Uterus (tissue), 3 donors: ENCODE measurements at regions not wholly inside any gene's neighbourhood (a gene's known extent, or its start where the extent isn't known, plus 50 kb on each side); places are given as distances from the start of the nearest gene placed in this dataset.

Source experiments
- DNase-seq, 2 donors: peaks; one replicate each; pipeline ENCODE4 v3.0.0-alpha.2; 2019 to 2020
- H3K27ac ChIP-seq, 2 donors: fragments of 200-600 bp; sonication (generic); 1 replicate in 1 of 2; 2 replicates in 1 of 2; pipeline ENCODE4 v1.5.1; 2016 to 2018
- H3K27me3 ChIP-seq, 2 donors: fragments of 200-600 bp; sonication (generic); one replicate each; pipeline ENCODE4 v1.5.1; 2018 to 2019; ENCODE audit warnings: control low read depth in 1 of 2
- H3K36me3 ChIP-seq, 2 donors: fragments of 200-600 bp; sonication (generic); one replicate each; pipeline ENCODE4 v1.5.1; 2019; ENCODE audit warnings: control low read depth in 1 of 2
- H3K4me1 ChIP-seq, 2 donors: fragments of 200-600 bp; sonication (generic); one replicate each; pipeline ENCODE4 v1.5.1; 2018 to 2019; ENCODE audit warnings: control low read depth in 1 of 2
- H3K4me3 ChIP-seq, 2 donors: fragments of 200-600 bp; sonication (generic); 1 replicate in 1 of 2; 2 replicates in 1 of 2; pipeline ENCODE4 v1.5.1; 2018 to 2019; ENCODE audit warnings: mild to moderate bottlenecking in 1 of 2
- H3K9me3 ChIP-seq, 2 donors: fragments of 200-600 bp; sonication (generic); one replicate each; pipeline ENCODE4 v1.5.1; 2019; ENCODE audit warnings: control low read depth in 1 of 2
- CTCF ChIP-seq, 4 experiments: fragments of 200-600 bp in 2 of 4; fragments of 450-650 bp in 2 of 4; sonication (generic) in 2 of 4; IDR thresholded peaks; one replicate each; pipeline ENCODE4 v1.5.1; 2016 to 2019; ENCODE audit warnings: antibody characterized with exemption in 4 of 4, mild to moderate bottlenecking in 2 of 4, moderate library complexity in 1 of 4
- POLR2A ChIP-seq, 2 donors: fragments of 450-650 bp; IDR thresholded peaks; one replicate each; pipeline ENCODE4 v1.6.1; 2016; ENCODE audit warnings: antibody characterized with exemption in 2 of 2, mild to moderate bottlenecking in 1 of 2, moderate library complexity in 1 of 2
- intact Hi-C: fragments of 100-400 bp; cut with DNase I; formaldehyde crosslinking; loops from one replicate; pipeline ENCODE4 v1.15.1; 2023; ENCODE audit warnings: low total_unique reads
- donor health status: DM: yes; HTN: yes; CAD: no.

- no peaks in the 10 kb centered on the region for H3K36me3 ChIP-seq
- no peak overlapping the region for H3K27ac ChIP-seq
- H3K27me3 ChIP-seq = no peaks in the 10 kb centered on the region
- H3K4me3 ChIP-seq = no peak overlapping the region
- no peak for DNase-seq
- H3K4me1 ChIP-seq = no peaks in the 10 kb centered on the region
- intact Hi-C loops = no loop called here
- H3K9me3 ChIP-seq = no peaks in the 10 kb centered on the region
- TF ChIP-seq CTCF (IDR thresholded peaks at IDR 0.05) (no peak), POLR2A (IDR thresholded peaks at IDR 0.05) (no peak)
These were observed 69.0 kb upstream of the ZSWIM6 start for GRCh38 chr5:61263072-61263471.

- Histone ChIP-seq H3K36me3 (no peaks in the 10 kb centered on the region), H3K27me3 (no peaks in the 10 kb centered on the region), H3K4me3 (no peak overlapping the region), H3K9me3 (no peaks in the 10 kb centered on the region), H3K4me1 (no peaks in the 10 kb centered on the region), H3K27ac (no peak overlapping the region)
- no peak for TF ChIP-seq CTCF (IDR thresholded peaks at IDR 0.05)
- no peak for TF ChIP-seq POLR2A (IDR thresholded peaks at IDR 0.05)
- no peak for DNase-seq
- intact Hi-C loops = no loop called here
These were observed 68.3 kb upstream of the ZSWIM6 start for GRCh38 chr5:61263561-61264272.

GRCh38 chr5:61264273-61264661 lies 67.8 kb upstream of the ZSWIM6 start:
- H3K4me1 ChIP-seq = no peaks in the 10 kb centered on the region
- no peak for DNase-seq
- no peak overlapping the region for H3K4me3 ChIP-seq
- no peaks in the 10 kb centered on the region for H3K27me3 ChIP-seq
- TF ChIP-seq CTCF (IDR thresholded peaks at IDR 0.05) = no peak
- no peak for TF ChIP-seq POLR2A (IDR thresholded peaks at IDR 0.05)
- intact Hi-C loops = no loop called here
- H3K27ac ChIP-seq = no peak overlapping the region
- no peaks in the 10 kb centered on the region for H3K36me3 ChIP-seq
- no peaks in the 10 kb centered on the region for H3K9me3 ChIP-seq

- H3K27me3 ChIP-seq = no peaks in the 10 kb centered on the region
- TF ChIP-seq CTCF (IDR thresholded peaks at IDR 0.05) (no peak), POLR2A (IDR thresholded peaks at IDR 0.05) (no peak)
- intact Hi-C loops = no loop called here
- H3K27ac ChIP-seq = no peak overlapping the region
- H3K4me1 ChIP-seq = no peaks in the 10 kb centered on the region
- H3K4me3 ChIP-seq = no peak overlapping the region
- DNase-seq = no peak
- H3K9me3 ChIP-seq = no peaks in the 10 kb centered on the region
- H3K36me3 ChIP-seq = no peaks in the 10 kb centered on the region
These were observed 64.9 kb upstream of the ZSWIM6 start for GRCh38 chr5:61267116-61267515.

- intact Hi-C loops = no loop called here
- DNase-seq = no peak
- Histone ChIP-seq H3K4me1 (no peaks in the 10 kb centered on the region), H3K27me3 (no peaks in the 10 kb centered on the region), H3K27ac (no peak overlapping the region), H3K9me3 (no peaks in the 10 kb centered on the region), H3K4me3 (no peak overlapping the region), H3K36me3 (no peaks in the 10 kb centered on the region)
- TF ChIP-seq CTCF (IDR thresholded peaks at IDR 0.05) = no peak
- no peak for TF ChIP-seq POLR2A (IDR thresholded peaks at IDR 0.05)
These were observed 63.2 kb upstream of the ZSWIM6 start for GRCh38 chr5:61268871-61269270.
